RWPE1 (cell line): ENCODE measurements at regions not wholly inside any gene's neighbourhood (a gene's known extent, or its start where the extent isn't known, plus 50 kb on each side); places are given as distances from the start of the nearest gene placed in this dataset.
A peak's percentile ranks its signal among the peaks of the same experiment; 100 is the strongest.

Experiments
- CTCF ChIA-PET: fragments of 350-600 bp; sonication (Branson Sonifier 250); formaldehyde crosslinking; extraction: SDS; loops from one replicate; lab custom pipeline; 2021; lab: Yijun Ruan, JAX
- POLR2A ChIA-PET: fragments of 400-600 bp; formaldehyde crosslinking; extraction: SDS; loops from one replicate; lab custom pipeline; 2020; ENCODE audit warnings: antibody characterized with exemption; ENCODE audit not compliant: low non-redundant PET; lab: Yijun Ruan, JAX
- DNase-seq: peaks from one replicate; pipeline ENCODE4 v3.0.0; 2012; ENCODE audit warnings: low spot score
- H3K27ac ChIP-seq: fragments of 450-650 bp; 2 replicates; pipeline ENCODE4 v1.5.1; 2017
- CTCF ChIP-seq: fragments of 450-650 bp; conservative IDR thresholded peaks from 2 replicates; pipeline ENCODE4 v1.5.1; 2017; ENCODE audit warnings: low read depth, mild to moderate bottlenecking

GRCh38 chr4:149870008-149870407 is 54.4 kb upstream of the IQCM start:
- H3K27ac ChIP-seq = no peak overlapping the region
- ChIA-PET POLR2A (no interaction called here), CTCF (no interaction called here)
- no peak for DNase-seq
- TF ChIP-seq CTCF = no peak

- ChIA-PET CTCF (no interaction called here), POLR2A (no interaction called here)
- DNase-seq = no peak
- H3K27ac ChIP-seq = no peak overlapping the region
- no peak for TF ChIP-seq CTCF
Observed at GRCh38 chr4:149881744-149882143, 66.1 kb upstream of the IQCM start.

- ChIA-PET POLR2A (no interaction called here), CTCF (no interaction called here)
- no peak for DNase-seq
- H3K27ac ChIP-seq = no peak overlapping the region
- TF ChIP-seq CTCF = no peak
Observed at GRCh38 chr4:149882251-149882650, 66.6 kb upstream of the IQCM start.

GRCh38 chr4:149884046-149884445 is 68.4 kb upstream of the IQCM start:
- DNase-seq = no peak
- no peak overlapping the region for H3K27ac ChIP-seq
- ChIA-PET POLR2A (interaction anchor here (0.5 kb wide), 1 partner anchor 1590 kb away, joined by 4 read pairs; no protein-coding TSS in a partner anchor), CTCF (no interaction called here)
- no peak for TF ChIP-seq CTCF

- POLR2A ChIA-PET = no interaction called here
- no peak overlapping the region for H3K27ac ChIP-seq
- no peak for DNase-seq
- CTCF ChIA-PET = interaction anchor here (0.7 kb wide), 1 partner anchor 440 kb away, joined by 3 read pairs; no protein-coding TSS in a partner anchor
- TF ChIP-seq CTCF = no peak
Observed at GRCh38 chr4:149884529-149885181, 69.0 kb upstream of the IQCM start.

GRCh38 chr4:149885896-149886295 is 70.3 kb upstream of the IQCM start:
- peak; percentile 62 for DNase-seq
- no peak overlapping the region for H3K27ac ChIP-seq
- ChIA-PET CTCF (no interaction called here), POLR2A (no interaction called here)
- no peak for TF ChIP-seq CTCF
